ENCODE measurements at regions not wholly inside any gene's neighbourhood (a gene's known extent, or its start where the extent isn't known, plus 50 kb on each side); places are given as distances from the start of the nearest gene placed in this dataset.

DNA sequence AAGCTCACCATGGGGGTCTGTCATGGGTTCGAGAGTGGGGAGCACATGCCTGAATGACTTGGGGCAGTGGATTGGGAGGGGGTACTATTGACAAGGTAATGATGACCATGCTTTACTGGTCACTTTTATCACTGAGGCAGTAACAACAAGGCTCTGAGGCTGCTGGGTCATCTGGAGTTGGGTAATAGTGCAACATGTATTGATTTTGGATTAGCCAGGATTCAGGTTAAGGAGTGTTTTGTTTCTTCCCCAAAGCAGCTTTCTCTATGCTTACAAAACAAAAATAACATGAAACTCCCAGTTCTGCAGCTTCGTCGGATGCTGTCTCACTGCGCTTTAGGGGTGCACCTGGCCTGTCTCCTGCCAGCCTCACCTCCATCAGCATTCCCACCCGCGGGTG lies 155.3 kb downstream of the GADD45G start:
- H3K4me1 Mint-ChIP-seq = no peaks in the 10 kb centered on the region
- no peaks in the 10 kb centered on the region for H3K4me1 ChIP-seq (ENCODE audit: insufficient read depth)
- no peaks in the 10 kb centered on the region for H3K79me2 ChIP-seq (replicated peaks; ENCODE audit: insufficient read depth)
- H3K4me2 ChIP-seq = no peak overlapping the region
- no peaks in the 10 kb centered on the region for H3K36me3 Mint-ChIP-seq (ENCODE audit: low read depth)
- no peak overlapping the region for H3K4me3 ChIP-seq
- no peaks in the 10 kb centered on the region for H3K27me3 Mint-ChIP-seq (ENCODE audit: insufficient read depth, low read depth, poor library complexity)
- no peaks in the 10 kb centered on the region for H4K20me1 ChIP-seq (replicated peaks; ENCODE audit: insufficient read depth)
- no peaks in the 10 kb centered on the region for H3K27me3 ChIP-seq (ENCODE audit: insufficient read depth)
- H3K4me3 Mint-ChIP-seq = no peak overlapping the region
- H3K27ac Mint-ChIP-seq = no peak overlapping the region
- ATAC-seq (no peak), DNase-seq (ENCODE audit: low spot score) (no peak)
- no peak overlapping the region for H3K27ac ChIP-seq (ENCODE audit: low read depth)
- no peaks in the 10 kb centered on the region for H3K9me2 ChIP-seq (ENCODE audit: insufficient read depth)
- no peaks in the 10 kb centered on the region; the same call in 2 of the 3 replicates for H3K9me3 Mint-ChIP-seq
- H3K36me3 ChIP-seq (ENCODE audit: insufficient read depth) = no peaks in the 10 kb centered on the region
- no peaks in the 10 kb centered on the region for H3F3A ChIP-seq (replicated peaks; ENCODE audit: low read depth)
- TF ChIP-seq ZNF331 (CRISPR knock-in tag; IDR thresholded peaks at IDR 0.05; ENCODE audit: low read depth) = no peak
- TF ChIP-seq, protein P1, sequence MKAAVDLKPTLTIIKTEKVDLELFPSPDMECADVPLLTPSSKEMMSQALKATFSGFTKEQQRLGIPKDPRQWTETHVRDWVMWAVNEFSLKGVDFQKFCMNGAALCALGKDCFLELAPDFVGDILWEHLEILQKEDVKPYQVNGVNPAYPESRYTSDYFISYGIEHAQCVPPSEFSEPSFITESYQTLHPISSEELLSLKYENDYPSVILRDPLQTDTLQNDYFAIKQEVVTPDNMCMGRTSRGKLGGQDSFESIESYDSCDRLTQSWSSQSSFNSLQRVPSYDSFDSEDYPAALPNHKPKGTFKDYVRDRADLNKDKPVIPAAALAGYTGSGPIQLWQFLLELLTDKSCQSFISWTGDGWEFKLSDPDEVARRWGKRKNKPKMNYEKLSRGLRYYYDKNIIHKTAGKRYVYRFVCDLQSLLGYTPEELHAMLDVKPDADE (IDR thresholded peaks at IDR 0.05) = no peak
- no peak for TF ChIP-seq STAT1 (IDR thresholded peaks at IDR 0.05; ENCODE audit: unreplicated experiment)
- TF ChIP-seq ZNF114 (CRISPR knock-in tag; IDR thresholded peaks at IDR 0.05) = no peak
- TF ChIP-seq, protein P2, sequence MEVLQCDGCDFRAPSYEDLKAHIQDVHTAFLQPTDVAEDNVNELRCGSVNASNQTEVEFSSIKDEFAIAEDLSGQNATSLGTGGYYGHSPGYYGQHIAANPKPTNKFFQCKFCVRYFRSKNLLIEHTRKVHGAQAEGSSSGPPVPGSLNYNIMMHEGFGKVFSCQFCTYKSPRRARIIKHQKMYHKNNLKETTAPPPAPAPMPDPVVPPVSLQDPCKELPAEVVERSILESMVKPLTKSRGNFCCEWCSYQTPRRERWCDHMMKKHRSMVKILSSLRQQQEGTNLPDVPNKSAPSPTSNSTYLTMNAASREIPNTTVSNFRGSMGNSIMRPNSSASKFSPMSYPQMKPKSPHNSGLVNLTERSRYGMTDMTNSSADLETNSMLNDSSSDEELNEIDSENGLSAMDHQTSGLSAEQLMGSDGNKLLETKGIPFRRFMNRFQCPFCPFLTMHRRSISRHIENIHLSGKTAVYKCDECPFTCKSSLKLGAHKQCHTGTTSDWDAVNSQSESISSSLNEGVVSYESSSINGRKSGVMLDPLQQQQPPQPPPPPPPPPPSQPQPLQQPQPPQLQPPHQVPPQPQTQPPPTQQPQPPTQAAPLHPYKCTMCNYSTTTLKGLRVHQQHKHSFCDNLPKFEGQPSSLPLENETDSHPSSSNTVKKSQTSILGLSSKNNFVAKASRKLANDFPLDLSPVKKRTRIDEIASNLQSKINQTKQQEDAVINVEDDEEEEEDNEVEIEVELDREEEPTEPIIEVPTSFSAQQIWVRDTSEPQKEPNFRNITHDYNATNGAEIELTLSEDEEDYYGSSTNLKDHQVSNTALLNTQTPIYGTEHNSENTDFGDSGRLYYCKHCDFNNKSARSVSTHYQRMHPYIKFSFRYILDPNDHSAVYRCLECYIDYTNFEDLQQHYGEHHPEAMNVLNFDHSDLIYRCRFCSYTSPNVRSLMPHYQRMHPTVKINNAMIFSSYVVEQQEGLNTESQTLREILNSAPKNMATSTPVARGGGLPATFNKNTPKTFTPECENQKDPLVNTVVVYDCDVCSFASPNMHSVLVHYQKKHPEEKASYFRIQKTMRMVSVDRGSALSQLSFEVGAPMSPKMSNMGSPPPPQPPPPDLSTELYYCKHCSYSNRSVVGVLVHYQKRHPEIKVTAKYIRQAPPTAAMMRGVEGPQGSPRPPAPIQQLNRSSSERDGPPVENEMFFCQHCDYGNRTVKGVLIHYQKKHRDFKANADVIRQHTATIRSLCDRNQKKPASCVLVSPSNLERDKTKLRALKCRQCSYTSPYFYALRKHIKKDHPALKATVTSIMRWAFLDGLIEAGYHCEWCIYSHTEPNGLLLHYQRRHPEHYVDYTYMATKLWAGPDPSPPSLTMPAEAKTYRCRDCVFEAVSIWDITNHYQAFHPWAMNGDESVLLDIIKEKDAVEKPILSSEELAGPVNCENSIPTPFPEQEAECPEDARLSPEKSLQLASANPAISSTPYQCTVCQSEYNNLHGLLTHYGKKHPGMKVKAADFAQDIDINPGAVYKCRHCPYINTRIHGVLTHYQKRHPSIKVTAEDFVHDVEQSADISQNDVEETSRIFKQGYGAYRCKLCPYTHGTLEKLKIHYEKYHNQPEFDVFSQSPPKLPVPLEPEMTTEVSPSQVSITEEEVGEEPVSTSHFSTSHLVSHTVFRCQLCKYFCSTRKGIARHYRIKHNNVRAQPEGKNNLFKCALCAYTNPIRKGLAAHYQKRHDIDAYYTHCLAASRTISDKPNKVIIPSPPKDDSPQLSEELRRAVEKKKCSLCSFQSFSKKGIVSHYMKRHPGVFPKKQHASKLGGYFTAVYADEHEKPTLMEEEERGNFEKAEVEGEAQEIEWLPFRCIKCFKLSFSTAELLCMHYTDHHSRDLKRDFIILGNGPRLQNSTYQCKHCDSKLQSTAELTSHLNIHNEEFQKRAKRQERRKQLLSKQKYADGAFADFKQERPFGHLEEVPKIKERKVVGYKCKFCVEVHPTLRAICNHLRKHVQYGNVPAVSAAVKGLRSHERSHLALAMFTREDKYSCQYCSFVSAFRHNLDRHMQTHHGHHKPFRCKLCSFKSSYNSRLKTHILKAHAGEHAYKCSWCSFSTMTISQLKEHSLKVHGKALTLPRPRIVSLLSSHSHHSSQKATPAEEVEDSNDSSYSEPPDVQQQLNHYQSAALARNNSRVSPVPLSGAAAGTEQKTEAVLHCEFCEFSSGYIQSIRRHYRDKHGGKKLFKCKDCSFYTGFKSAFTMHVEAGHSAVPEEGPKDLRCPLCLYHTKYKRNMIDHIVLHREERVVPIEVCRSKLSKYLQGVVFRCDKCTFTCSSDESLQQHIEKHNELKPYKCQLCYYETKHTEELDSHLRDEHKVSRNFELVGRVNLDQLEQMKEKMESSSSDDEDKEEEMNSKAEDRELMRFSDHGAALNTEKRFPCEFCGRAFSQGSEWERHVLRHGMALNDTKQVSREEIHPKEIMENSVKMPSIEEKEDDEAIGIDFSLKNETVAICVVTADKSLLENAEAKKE (CRISPR knock-in tag; IDR thresholded peaks at IDR 0.05) = no peak
- no peak for TF ChIP-seq NANOG (IDR thresholded peaks at IDR 0.05; ENCODE audit: borderline replicate concordance)
- TF ChIP-seq POLR2AphosphoS5 (IDR thresholded peaks at IDR 0.05; ENCODE audit: low read depth) = no peak
- no peak for TF ChIP-seq JUNB (IDR thresholded peaks at IDR 0.05; ENCODE audit: unreplicated experiment)
- TF ChIP-seq, protein P3, sequence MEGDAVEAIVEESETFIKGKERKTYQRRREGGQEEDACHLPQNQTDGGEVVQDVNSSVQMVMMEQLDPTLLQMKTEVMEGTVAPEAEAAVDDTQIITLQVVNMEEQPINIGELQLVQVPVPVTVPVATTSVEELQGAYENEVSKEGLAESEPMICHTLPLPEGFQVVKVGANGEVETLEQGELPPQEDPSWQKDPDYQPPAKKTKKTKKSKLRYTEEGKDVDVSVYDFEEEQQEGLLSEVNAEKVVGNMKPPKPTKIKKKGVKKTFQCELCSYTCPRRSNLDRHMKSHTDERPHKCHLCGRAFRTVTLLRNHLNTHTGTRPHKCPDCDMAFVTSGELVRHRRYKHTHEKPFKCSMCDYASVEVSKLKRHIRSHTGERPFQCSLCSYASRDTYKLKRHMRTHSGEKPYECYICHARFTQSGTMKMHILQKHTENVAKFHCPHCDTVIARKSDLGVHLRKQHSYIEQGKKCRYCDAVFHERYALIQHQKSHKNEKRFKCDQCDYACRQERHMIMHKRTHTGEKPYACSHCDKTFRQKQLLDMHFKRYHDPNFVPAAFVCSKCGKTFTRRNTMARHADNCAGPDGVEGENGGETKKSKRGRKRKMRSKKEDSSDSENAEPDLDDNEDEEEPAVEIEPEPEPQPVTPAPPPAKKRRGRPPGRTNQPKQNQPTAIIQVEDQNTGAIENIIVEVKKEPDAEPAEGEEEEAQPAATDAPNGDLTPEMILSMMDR (conservative IDR thresholded peaks at IDR 0.05; ENCODE audit: low read depth in 2 of 2) = no peak
- TF ChIP-seq, protein P4, sequence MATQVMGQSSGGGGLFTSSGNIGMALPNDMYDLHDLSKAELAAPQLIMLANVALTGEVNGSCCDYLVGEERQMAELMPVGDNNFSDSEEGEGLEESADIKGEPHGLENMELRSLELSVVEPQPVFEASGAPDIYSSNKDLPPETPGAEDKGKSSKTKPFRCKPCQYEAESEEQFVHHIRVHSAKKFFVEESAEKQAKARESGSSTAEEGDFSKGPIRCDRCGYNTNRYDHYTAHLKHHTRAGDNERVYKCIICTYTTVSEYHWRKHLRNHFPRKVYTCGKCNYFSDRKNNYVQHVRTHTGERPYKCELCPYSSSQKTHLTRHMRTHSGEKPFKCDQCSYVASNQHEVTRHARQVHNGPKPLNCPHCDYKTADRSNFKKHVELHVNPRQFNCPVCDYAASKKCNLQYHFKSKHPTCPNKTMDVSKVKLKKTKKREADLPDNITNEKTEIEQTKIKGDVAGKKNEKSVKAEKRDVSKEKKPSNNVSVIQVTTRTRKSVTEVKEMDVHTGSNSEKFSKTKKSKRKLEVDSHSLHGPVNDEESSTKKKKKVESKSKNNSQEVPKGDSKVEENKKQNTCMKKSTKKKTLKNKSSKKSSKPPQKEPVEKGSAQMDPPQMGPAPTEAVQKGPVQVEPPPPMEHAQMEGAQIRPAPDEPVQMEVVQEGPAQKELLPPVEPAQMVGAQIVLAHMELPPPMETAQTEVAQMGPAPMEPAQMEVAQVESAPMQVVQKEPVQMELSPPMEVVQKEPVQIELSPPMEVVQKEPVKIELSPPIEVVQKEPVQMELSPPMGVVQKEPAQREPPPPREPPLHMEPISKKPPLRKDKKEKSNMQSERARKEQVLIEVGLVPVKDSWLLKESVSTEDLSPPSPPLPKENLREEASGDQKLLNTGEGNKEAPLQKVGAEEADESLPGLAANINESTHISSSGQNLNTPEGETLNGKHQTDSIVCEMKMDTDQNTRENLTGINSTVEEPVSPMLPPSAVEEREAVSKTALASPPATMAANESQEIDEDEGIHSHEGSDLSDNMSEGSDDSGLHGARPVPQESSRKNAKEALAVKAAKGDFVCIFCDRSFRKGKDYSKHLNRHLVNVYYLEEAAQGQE (IDR thresholded peaks at IDR 0.05; ENCODE audit: unreplicated experiment) = no peak
- TF ChIP-seq CREB1 (CRISPR knock-in tag; IDR thresholded peaks at IDR 0.05; ENCODE audit: low read depth) = no peak
- H2AFZ ChIP-seq = no peak overlapping the region

All from GM23338 (cell line).